ENCODE measurements at regions not wholly inside any gene's neighbourhood (a gene's known extent, or its start where the extent isn't known, plus 50 kb on each side); places are given as distances from the start of the nearest gene placed in this dataset.
"Not testable (repeated sequence)": the region's sequence is repeated elsewhere in the genome, so short reads cannot be mapped to it uniquely, and the experiment has no call there.

DNA sequence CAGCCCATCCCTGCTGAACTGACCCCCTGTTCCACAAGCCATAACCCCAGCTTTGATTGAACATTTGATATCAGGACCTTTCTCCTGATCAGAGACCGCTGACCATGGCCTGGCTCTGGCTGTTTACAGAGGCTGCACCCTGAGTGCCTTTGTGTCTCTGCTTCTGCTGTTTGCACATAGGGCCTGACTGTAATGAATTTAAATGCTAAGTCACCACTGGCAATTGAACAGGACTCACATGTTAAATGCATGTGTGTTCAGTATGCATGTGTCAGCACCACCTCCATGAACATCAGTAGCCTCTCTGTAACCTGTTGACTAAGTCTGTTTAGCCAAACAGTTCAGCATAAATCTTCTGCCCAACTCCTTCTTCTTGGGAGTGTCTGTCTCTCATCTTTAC, 690.3 kb downstream of the TMEM121 start:
- TF ChIP-seq, protein P1, sequence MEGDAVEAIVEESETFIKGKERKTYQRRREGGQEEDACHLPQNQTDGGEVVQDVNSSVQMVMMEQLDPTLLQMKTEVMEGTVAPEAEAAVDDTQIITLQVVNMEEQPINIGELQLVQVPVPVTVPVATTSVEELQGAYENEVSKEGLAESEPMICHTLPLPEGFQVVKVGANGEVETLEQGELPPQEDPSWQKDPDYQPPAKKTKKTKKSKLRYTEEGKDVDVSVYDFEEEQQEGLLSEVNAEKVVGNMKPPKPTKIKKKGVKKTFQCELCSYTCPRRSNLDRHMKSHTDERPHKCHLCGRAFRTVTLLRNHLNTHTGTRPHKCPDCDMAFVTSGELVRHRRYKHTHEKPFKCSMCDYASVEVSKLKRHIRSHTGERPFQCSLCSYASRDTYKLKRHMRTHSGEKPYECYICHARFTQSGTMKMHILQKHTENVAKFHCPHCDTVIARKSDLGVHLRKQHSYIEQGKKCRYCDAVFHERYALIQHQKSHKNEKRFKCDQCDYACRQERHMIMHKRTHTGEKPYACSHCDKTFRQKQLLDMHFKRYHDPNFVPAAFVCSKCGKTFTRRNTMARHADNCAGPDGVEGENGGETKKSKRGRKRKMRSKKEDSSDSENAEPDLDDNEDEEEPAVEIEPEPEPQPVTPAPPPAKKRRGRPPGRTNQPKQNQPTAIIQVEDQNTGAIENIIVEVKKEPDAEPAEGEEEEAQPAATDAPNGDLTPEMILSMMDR (IDR thresholded peaks at IDR 0.05; ENCODE audit: low read depth, low read length, missing control alignments) = no peak
- H3K4me3 ChIP-seq (replicated peaks; ENCODE audit: low read depth, low read length) = no peak overlapping the region
- no peak for DNase-seq (ENCODE audit: extremely low read depth, low read depth)

DNA sequence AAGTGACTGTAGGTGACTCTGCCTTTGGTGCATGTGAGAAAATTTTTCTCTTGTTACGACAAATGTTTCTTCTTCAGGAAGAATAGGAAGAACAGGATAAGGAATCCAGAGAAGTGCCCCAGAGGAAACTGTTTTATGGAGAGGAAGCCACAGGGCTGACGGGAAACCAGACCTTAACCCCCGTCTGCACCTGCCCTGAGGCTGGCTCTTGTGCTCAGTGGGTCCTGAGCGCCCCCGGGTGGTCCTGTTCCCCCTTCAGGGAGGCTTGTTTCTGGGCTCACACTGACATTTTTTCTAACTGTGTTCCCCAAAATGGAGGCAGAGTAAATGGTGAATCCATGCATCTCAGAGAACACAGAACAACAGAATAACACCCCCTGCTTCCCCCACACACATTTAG, 691.8 kb downstream of the TMEM121 start:
- no peak overlapping the region for H3K4me3 ChIP-seq (replicated peaks; ENCODE audit: low read depth, low read length)
- TF ChIP-seq, protein P1 (IDR thresholded peaks at IDR 0.05; ENCODE audit: low read depth, low read length, missing control alignments) = no peak
- no peak for DNase-seq (ENCODE audit: extremely low read depth, low read depth)

DNA sequence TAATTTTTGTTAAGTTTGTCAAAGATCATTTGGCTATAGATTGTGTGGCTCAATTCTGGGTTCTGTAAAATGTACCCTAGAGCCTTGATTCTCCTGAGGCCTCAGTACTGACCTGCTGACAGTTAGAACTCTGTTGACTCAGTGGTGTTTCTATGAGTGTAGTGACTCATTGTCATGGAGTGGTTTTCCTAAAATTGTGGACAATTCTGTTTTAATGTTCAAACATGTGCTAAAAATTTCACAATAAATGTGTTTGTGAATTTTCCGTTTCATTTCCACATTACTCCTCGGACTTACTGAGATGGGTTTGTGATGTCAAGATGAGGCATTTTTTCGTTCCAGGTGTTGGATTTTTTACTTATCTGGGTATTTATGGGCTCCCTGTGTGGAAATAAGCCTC, 695.9 kb downstream of the TMEM121 start:
- TF ChIP-seq, protein P1 (IDR thresholded peaks at IDR 0.05; ENCODE audit: low read depth, low read length, missing control alignments) = no peak
- no peak for DNase-seq (ENCODE audit: extremely low read depth, low read depth)
- H3K4me3 ChIP-seq (replicated peaks; ENCODE audit: low read depth, low read length) = no peak overlapping the region

DNA sequence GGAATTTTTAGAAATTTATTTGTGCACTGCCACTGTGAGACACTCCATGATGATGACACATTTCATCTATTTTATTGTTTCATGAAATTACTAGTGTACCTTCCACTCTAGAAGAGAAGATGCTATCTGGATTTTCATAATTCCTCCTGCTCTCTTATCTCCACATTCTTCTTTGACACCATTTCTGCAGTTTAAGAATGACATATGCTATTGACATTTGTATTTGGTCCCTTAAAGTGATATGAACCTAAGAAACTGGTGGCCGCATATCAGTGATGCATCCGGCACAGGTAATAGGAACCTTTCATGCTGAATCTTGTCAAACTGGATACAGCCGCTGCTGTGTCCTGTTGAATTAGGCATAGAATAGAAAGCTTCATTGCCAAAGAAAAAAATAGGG, 696.3 kb downstream of the TMEM121 start:
- TF ChIP-seq, protein P1 (IDR thresholded peaks at IDR 0.05; ENCODE audit: low read depth, low read length, missing control alignments) = no peak
- no peak overlapping the region for H3K4me3 ChIP-seq (replicated peaks; ENCODE audit: low read depth, low read length)
- DNase-seq (ENCODE audit: extremely low read depth, low read depth) = no peak

DNA sequence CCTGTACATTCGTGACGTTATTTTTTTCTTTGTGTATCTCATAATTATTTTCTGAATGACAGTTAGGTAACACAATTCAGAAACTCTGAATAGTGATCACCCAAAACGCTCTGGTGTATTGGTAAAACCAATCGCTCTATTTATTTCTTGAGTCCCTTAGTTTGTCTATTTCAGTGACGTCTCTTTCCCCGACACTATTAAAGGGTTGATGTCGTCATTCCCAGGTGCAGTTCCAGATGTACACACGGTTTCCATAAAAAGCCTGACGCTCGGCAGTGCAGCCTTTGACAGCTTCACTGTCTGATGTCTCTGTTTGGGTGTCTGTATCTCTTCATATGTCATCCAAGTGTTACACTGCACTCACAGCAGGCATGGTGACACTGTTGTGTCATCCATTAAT, 701.4 kb downstream of the TMEM121 start:
- TF ChIP-seq, protein P1 (IDR thresholded peaks at IDR 0.05; ENCODE audit: low read depth, low read length, missing control alignments) = no peak
- no peak overlapping the region for H3K4me3 ChIP-seq (replicated peaks; ENCODE audit: low read depth, low read length)
- no peak for DNase-seq (ENCODE audit: extremely low read depth, low read depth)

DNA sequence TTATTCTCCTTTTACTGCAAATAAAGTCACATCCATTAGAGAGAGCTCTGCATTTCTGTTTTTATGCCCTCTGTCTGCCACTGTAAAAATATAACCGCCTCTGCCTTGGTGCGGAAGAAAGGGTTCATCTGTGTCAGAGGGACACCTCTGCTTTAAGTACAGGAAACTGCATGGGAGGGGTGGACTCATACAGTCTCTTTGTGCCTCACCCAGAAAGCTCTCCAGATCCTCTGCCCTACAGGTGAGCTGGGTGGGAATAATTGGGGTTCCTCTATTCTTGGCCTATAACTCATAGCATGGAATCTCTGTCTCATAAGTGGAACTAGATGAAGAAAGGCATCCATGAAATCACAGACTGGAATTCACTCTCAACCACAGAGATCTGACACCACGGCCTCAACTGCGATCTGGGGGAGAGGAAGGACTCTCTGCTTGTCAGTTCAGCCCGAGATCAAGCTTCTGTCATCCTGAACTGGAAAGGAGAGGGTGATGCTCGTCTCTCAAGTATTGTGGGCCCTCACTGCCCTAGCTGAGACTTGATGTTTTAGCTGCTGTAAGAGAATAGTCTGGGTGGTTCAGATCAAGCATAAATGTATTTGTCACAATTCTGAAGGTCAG, 702.3 kb downstream of the TMEM121 start:
- TF ChIP-seq, protein P1 (IDR thresholded peaks at IDR 0.05; ENCODE audit: low read depth, low read length, missing control alignments) = no peak
- H3K4me3 ChIP-seq (replicated peaks; ENCODE audit: low read depth, low read length) = no peak overlapping the region
- no peak for DNase-seq (ENCODE audit: extremely low read depth, low read depth)

DNA sequence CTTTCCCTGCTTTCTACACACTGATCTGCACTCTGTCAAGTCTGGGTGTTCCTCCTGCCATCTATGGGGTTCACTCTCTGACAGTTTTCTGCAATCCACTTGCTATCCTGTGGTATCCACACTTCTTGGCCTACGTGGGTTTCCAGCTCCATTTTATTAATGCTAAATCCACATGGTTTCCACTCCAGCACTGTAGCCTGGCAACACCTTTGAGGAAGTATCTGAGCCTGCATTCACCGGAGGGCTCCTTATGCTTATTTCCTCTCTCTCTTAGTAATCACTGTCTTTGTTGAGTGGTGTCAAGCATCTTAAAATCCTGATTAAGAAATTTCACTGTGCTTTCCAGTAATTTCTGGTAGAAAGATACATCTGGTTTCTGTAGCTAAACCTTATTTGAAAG, 703.7 kb downstream of the TMEM121 start:
- H3K4me3 ChIP-seq (replicated peaks; ENCODE audit: low read depth, low read length) = no peak overlapping the region
- TF ChIP-seq, protein P1 (IDR thresholded peaks at IDR 0.05; ENCODE audit: low read depth, low read length, missing control alignments) = no peak
- no peak for DNase-seq (ENCODE audit: extremely low read depth, low read depth)

DNA sequence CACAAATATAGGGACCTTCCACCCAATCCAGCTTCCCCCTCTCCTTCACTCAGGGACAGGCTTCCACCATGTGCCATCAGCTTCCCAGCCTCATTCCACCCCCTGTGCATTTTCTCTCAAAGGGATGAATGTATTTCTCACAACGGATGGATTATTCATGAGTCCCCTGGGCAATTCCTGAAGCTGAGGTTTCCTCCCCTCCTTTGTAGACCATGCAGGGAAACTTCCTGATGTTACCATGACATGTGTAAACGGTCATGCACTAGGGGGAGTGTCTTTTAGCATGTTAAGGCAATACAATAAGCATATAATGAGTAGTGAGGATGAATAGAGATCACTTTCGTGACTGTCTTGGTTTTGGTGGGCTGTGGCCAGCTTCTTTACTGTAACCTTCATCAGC, 706.8 kb downstream of the TMEM121 start:
- not testable (repeated sequence) for H3K4me3 ChIP-seq (replicated peaks; ENCODE audit: low read depth, low read length); DNase-seq (ENCODE audit: extremely low read depth, low read depth)

DNA sequence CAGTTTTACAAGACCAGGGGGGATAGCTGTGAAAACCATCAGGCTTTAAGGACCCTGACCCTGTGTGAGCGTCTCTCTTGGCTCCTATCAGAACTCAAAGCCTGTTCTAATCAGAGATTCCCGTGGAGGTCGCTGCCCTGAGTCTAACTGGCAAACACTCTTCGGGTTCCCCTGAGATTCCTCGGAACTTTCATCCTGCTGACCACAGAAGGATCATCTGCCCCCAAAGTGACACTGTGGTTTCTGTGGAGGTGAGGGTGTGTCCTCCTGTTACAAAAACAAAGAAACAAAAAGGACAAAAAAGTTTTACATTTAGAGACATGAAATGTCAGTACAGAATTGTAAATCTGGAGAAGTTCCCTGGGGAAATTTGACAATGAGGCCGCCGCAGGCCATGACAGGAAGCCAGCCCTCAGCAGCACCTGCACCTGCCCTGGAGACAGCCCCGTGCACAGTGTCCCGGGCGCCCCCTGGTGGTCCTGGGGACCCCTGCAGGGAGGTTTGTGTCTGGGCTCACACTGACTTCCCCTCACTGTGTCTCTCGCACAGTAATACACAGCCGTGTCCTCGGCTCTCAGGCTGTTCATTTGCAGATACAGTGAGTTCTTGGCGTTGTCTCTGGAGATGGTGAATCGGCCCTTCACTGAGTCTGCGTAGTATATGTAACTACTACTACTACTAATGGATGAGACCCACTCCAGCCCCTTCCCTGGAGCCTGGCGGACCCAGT, 708.3 kb downstream of the TMEM121 start:
- DNase-seq (ENCODE audit: extremely low read depth, low read depth); H3K4me3 ChIP-seq (replicated peaks; ENCODE audit: low read depth, low read length): not testable (repeated sequence)

Measured in HFF-Myc (cell line).